Stomach (tissue), 4 donors: ENCODE measurements at regions not wholly inside any gene's neighbourhood (a gene's known extent, or its start where the extent isn't known, plus 50 kb on each side); places are given as distances from the start of the nearest gene placed in this dataset.

Source experiments
- POLR2A ChIP-seq, 4 donors: fragments of 450-650 bp; IDR thresholded peaks; one replicate each; pipeline ENCODE4 v1.6.1; 2016; ENCODE audit warnings: antibody characterized with exemption in 4 of 4, control low read depth in 2 of 4, mild to moderate bottlenecking in 1 of 4, moderate library complexity in 1 of 4
- POLR2AphosphoS5 ChIP-seq, 3 donors: sonication (generic); formaldehyde crosslinking; IDR thresholded peaks; one replicate each; pipeline ENCODE4 v1.6.1; 2016; ENCODE audit warnings: antibody characterized with exemption in 3 of 3
- TF ChIP-seq, protein P1 (sequence below), 7 experiments: fragments of 450-650 bp in 4 of 7; fragments of 200-600 bp in 3 of 7; sonication (generic) in 3 of 7; IDR thresholded peaks; one replicate each; pipeline ENCODE4 v1.5.1; 2016 to 2019; ENCODE audit warnings: antibody characterized with exemption in 7 of 7, control low read depth in 2 of 7, mild to moderate bottlenecking in 1 of 7

DNA sequence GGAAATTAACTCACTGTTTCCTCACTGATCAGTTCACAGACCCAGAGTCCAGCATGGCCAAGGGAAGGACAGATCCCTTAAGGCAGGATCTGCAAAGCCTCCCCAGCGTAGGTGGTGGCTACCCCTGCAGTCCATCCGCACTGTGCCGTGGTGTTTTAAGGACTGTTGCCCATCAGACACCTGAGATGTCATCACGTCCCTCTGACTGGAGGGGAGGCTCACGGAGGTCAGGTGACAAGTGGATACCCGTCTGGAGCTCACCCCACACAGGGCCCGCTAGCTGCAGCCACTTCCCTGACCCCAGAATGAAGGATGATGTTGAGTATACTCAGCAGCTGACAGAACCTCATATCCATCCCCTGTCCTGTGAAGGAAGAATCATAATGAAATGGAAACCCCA, 161.8 kb upstream of the GGTLC1 start:
- TF ChIP-seq POLR2A (IDR thresholded peaks at IDR 0.05) (no peak), POLR2AphosphoS5 (IDR thresholded peaks at IDR 0.05) (no peak)
- TF ChIP-seq, protein P1, sequence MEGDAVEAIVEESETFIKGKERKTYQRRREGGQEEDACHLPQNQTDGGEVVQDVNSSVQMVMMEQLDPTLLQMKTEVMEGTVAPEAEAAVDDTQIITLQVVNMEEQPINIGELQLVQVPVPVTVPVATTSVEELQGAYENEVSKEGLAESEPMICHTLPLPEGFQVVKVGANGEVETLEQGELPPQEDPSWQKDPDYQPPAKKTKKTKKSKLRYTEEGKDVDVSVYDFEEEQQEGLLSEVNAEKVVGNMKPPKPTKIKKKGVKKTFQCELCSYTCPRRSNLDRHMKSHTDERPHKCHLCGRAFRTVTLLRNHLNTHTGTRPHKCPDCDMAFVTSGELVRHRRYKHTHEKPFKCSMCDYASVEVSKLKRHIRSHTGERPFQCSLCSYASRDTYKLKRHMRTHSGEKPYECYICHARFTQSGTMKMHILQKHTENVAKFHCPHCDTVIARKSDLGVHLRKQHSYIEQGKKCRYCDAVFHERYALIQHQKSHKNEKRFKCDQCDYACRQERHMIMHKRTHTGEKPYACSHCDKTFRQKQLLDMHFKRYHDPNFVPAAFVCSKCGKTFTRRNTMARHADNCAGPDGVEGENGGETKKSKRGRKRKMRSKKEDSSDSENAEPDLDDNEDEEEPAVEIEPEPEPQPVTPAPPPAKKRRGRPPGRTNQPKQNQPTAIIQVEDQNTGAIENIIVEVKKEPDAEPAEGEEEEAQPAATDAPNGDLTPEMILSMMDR (IDR thresholded peaks at IDR 0.05): no peak
